ENCODE measurements at regions not wholly inside any gene's neighbourhood (a gene's known extent, or its start where the extent isn't known, plus 50 kb on each side); places are given as distances from the start of the nearest gene placed in this dataset.

- H3K4me1 Mint-ChIP-seq (ENCODE audit: unreplicated experiment), result peaks cover 2% of the 10 kb centered on the region
- H3K9me3 Mint-ChIP-seq (ENCODE audit: unreplicated experiment), result no peaks in the 10 kb centered on the region
- TF ChIP-seq, protein P1, sequence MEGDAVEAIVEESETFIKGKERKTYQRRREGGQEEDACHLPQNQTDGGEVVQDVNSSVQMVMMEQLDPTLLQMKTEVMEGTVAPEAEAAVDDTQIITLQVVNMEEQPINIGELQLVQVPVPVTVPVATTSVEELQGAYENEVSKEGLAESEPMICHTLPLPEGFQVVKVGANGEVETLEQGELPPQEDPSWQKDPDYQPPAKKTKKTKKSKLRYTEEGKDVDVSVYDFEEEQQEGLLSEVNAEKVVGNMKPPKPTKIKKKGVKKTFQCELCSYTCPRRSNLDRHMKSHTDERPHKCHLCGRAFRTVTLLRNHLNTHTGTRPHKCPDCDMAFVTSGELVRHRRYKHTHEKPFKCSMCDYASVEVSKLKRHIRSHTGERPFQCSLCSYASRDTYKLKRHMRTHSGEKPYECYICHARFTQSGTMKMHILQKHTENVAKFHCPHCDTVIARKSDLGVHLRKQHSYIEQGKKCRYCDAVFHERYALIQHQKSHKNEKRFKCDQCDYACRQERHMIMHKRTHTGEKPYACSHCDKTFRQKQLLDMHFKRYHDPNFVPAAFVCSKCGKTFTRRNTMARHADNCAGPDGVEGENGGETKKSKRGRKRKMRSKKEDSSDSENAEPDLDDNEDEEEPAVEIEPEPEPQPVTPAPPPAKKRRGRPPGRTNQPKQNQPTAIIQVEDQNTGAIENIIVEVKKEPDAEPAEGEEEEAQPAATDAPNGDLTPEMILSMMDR (IDR thresholded peaks at IDR 0.05; ENCODE audit: unreplicated experiment), result no peak
- H3K36me3 Mint-ChIP-seq (ENCODE audit: low read depth, unreplicated experiment), result no peaks in the 10 kb centered on the region
- peaks cover 4% of the 10 kb centered on the region for H3K27me3 Mint-ChIP-seq (ENCODE audit: unreplicated experiment)
- H3K4me3 Mint-ChIP-seq (ENCODE audit: unreplicated experiment), result no peak overlapping the region
- H3K27ac Mint-ChIP-seq (ENCODE audit: unreplicated experiment), result no peak overlapping the region
- DNase-seq (ENCODE audit: low spot score), result no peak
Measured at GRCh38 chr2:101609433-101609832, 88.1 kb upstream of the MAP4K4 start.

GRCh38 chr2:101608408-101609310 lies 88.8 kb upstream of the MAP4K4 start:
- Mint-ChIP-seq H3K27ac (ENCODE audit: unreplicated experiment) (no peak overlapping the region), H3K36me3 (ENCODE audit: low read depth, unreplicated experiment) (no peaks in the 10 kb centered on the region), H3K4me3 (ENCODE audit: unreplicated experiment) (no peak overlapping the region), H3K4me1 (ENCODE audit: unreplicated experiment) (no peaks in the 10 kb centered on the region), H3K9me3 (ENCODE audit: unreplicated experiment) (no peaks in the 10 kb centered on the region), H3K27me3 (ENCODE audit: unreplicated experiment) (peaks cover 4% of the 10 kb centered on the region)
- TF ChIP-seq, protein P1 (IDR thresholded peaks at IDR 0.05; ENCODE audit: unreplicated experiment), result no peak
- no peak for DNase-seq (ENCODE audit: low spot score)

DNA sequence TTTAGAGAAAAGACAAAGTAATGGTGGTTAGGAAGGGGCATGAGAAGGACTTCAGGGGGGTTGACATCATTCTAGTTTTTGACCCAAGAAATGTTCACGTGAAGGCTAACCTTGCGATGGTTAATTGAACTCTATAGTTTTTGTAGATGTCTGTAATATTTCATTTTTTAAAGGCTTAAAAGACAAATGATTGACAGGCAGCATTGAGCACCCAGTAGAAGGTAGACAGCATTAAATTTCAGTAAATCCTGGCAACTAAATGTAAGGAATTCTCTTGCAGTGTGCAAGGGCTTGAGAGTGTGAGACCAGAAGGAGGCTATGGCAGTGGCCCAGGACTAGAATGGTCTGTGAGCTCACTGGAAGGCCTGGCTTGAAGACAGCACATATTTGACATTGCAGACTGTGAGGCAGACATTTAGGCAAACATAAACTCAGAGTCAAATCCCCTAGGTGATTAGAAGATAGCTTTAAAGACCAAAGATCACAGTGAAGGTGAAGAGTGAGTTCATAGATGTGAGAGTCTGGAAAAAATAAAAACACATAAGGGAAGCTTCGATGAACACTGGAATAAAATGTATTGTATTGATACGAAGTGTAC lies 100.1 kb upstream of the MAP4K4 start:
- Mint-ChIP-seq H3K4me1 (ENCODE audit: unreplicated experiment) (peaks cover 4% of the 10 kb centered on the region), H3K9me3 (ENCODE audit: unreplicated experiment) (no peaks in the 10 kb centered on the region), H3K4me3 (ENCODE audit: unreplicated experiment) (no peak overlapping the region), H3K27me3 (ENCODE audit: unreplicated experiment) (no peaks in the 10 kb centered on the region), H3K36me3 (ENCODE audit: low read depth, unreplicated experiment) (no peaks in the 10 kb centered on the region), H3K27ac (ENCODE audit: unreplicated experiment) (no peak overlapping the region)
- no peak for DNase-seq (ENCODE audit: low spot score)
- TF ChIP-seq, protein P1 (IDR thresholded peaks at IDR 0.05; ENCODE audit: unreplicated experiment), result no peak

DNA sequence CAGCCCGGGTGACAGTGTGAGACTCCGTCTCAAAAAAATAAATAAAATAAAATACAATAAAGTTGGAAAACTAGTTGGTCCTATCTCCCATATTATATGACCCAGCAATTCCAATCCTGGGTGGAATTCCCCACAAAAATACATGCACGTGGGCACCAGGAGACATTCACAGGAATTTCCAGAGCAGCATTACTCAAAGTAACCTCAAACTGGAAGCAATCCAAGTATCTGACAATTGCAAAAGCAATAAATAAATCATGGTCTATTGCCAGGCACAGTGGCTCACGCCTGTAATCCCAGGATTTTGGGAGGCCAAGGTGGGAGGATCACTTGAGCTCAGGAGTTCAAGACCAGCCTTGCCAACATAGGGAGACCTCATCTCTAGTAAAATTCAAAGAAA lies 101.2 kb upstream of the MAP4K4 start:
- DNase-seq (ENCODE audit: low spot score), result no peak
- Mint-ChIP-seq H3K4me1 (ENCODE audit: unreplicated experiment) (peaks cover 4% of the 10 kb centered on the region), H3K27me3 (ENCODE audit: unreplicated experiment) (no peaks in the 10 kb centered on the region), H3K9me3 (ENCODE audit: unreplicated experiment) (no peaks in the 10 kb centered on the region), H3K4me3 (ENCODE audit: unreplicated experiment) (no peak overlapping the region), H3K36me3 (ENCODE audit: low read depth, unreplicated experiment) (no peaks in the 10 kb centered on the region), H3K27ac (ENCODE audit: unreplicated experiment) (no peak overlapping the region)
- TF ChIP-seq, protein P1 (IDR thresholded peaks at IDR 0.05; ENCODE audit: unreplicated experiment), result no peak

- DNase-seq (ENCODE audit: low spot score), result no peak
- Mint-ChIP-seq H3K27me3 (ENCODE audit: unreplicated experiment) (no peaks in the 10 kb centered on the region), H3K9me3 (ENCODE audit: unreplicated experiment) (no peaks in the 10 kb centered on the region), H3K36me3 (ENCODE audit: low read depth, unreplicated experiment) (no peaks in the 10 kb centered on the region), H3K27ac (ENCODE audit: unreplicated experiment) (no peak overlapping the region), H3K4me1 (ENCODE audit: unreplicated experiment) (no peaks in the 10 kb centered on the region), H3K4me3 (ENCODE audit: unreplicated experiment) (no peak overlapping the region)
- TF ChIP-seq, protein P1 (IDR thresholded peaks at IDR 0.05; ENCODE audit: unreplicated experiment), result no peak
Measured at GRCh38 chr2:101587251-101587650, 110.3 kb upstream of the MAP4K4 start.

All from endothelial cell (in vitro differentiated cells).